ENCODE measurements at regions not wholly inside any gene's neighbourhood (a gene's known extent, or its start where the extent isn't known, plus 50 kb on each side); places are given as distances from the start of the nearest gene placed in this dataset.
"Not testable (repeated sequence)": the region's sequence is repeated elsewhere in the genome, so short reads cannot be mapped to it uniquely, and the experiment has no call there.

DNA sequence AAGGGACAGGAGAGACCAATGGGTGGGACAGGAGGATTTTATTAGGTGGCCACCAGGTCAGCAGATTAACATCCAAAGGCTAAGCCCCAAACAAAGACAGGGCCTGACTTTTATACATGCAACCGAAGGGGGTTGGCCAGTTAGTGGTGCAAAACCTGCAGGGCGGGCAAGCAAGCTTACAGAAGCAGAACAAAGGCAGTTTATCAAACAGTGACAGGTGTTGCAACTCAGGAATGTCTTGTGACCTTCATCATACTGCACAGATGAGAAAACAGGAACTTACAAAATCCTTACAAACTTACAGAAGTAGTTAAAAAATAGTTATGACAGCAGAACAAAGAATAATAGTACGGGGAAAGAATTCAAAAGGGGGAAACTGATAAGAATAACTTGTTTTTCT is 708.1 kb downstream of the GLUD2 start:
- H3K79me2 ChIP-seq = no peaks in the 10 kb centered on the region
- H3K36me3 ChIP-seq (replicated peaks; ENCODE audit: insufficient read depth, low read depth) = no peaks in the 10 kb centered on the region
- no peak for DNase-seq (ENCODE audit: low spot score)
- no peaks in the 10 kb centered on the region for H3K9me2 ChIP-seq (replicated peaks; ENCODE audit: insufficient read depth)
- H3K27me3 ChIP-seq = no peaks in the 10 kb centered on the region
- no peak for TF ChIP-seq EZH2phosphoT487 (IDR thresholded peaks at IDR 0.05; ENCODE audit: low read depth, severe bottlenecking, unreplicated experiment)
- TF ChIP-seq, protein P1, sequence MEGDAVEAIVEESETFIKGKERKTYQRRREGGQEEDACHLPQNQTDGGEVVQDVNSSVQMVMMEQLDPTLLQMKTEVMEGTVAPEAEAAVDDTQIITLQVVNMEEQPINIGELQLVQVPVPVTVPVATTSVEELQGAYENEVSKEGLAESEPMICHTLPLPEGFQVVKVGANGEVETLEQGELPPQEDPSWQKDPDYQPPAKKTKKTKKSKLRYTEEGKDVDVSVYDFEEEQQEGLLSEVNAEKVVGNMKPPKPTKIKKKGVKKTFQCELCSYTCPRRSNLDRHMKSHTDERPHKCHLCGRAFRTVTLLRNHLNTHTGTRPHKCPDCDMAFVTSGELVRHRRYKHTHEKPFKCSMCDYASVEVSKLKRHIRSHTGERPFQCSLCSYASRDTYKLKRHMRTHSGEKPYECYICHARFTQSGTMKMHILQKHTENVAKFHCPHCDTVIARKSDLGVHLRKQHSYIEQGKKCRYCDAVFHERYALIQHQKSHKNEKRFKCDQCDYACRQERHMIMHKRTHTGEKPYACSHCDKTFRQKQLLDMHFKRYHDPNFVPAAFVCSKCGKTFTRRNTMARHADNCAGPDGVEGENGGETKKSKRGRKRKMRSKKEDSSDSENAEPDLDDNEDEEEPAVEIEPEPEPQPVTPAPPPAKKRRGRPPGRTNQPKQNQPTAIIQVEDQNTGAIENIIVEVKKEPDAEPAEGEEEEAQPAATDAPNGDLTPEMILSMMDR (IDR thresholded peaks at IDR 0.05; ENCODE audit: poor library complexity) = no peak
- no peak for TF ChIP-seq EZH2 (IDR thresholded peaks at IDR 0.05; ENCODE audit: borderline replicate concordance)
- no peak overlapping the region for H3K27ac ChIP-seq
- H3K4me1 ChIP-seq (ENCODE audit: insufficient read depth) = no peaks in the 10 kb centered on the region
- H3K9me3 ChIP-seq (ENCODE audit: low read depth) = peaks cover 5% of the 10 kb centered on the region
- no peak overlapping the region for H3K4me3 ChIP-seq
- WGBS (ENCODE audit: low lambda C conversion rate, missing lambda C conversion rate) = 64% methylated on average over 3 of the region's 3 CpGs
- no peaks in the 10 kb centered on the region for H4K20me1 ChIP-seq (ENCODE audit: insufficient read depth, poor library complexity, severe bottlenecking)
- H3K4me2 ChIP-seq = no peak overlapping the region
- H2AFZ ChIP-seq = no peak overlapping the region

GRCh38 chrX:121761845-121762244 is 714.4 kb downstream of the GLUD2 start:
- H3K4me3 ChIP-seq = no peak overlapping the region
- no peak overlapping the region for H3K27ac ChIP-seq
- H4K20me1 ChIP-seq (ENCODE audit: insufficient read depth, poor library complexity, severe bottlenecking) = no peaks in the 10 kb centered on the region
- H3K27me3 ChIP-seq = no peaks in the 10 kb centered on the region
- no peaks in the 10 kb centered on the region for H3K4me1 ChIP-seq (ENCODE audit: insufficient read depth)
- H2AFZ ChIP-seq = no peak overlapping the region
- WGBS (ENCODE audit: low lambda C conversion rate, missing lambda C conversion rate) = 63% methylated on average over 6 of the region's 6 CpGs
- H3K4me2 ChIP-seq = no peak overlapping the region
- H3K9me2 ChIP-seq (replicated peaks; ENCODE audit: insufficient read depth) = no peaks in the 10 kb centered on the region
- H3K79me2 ChIP-seq = no peaks in the 10 kb centered on the region
- TF ChIP-seq, protein P1 (IDR thresholded peaks at IDR 0.05; ENCODE audit: poor library complexity) = no peak
- no peak for TF ChIP-seq EZH2phosphoT487 (IDR thresholded peaks at IDR 0.05; ENCODE audit: low read depth, severe bottlenecking, unreplicated experiment)
- no peaks in the 10 kb centered on the region for H3K36me3 ChIP-seq (replicated peaks; ENCODE audit: insufficient read depth, low read depth)
- no peaks in the 10 kb centered on the region for H3K9me3 ChIP-seq (ENCODE audit: low read depth)
- DNase-seq (ENCODE audit: low spot score) = no peak

DNA sequence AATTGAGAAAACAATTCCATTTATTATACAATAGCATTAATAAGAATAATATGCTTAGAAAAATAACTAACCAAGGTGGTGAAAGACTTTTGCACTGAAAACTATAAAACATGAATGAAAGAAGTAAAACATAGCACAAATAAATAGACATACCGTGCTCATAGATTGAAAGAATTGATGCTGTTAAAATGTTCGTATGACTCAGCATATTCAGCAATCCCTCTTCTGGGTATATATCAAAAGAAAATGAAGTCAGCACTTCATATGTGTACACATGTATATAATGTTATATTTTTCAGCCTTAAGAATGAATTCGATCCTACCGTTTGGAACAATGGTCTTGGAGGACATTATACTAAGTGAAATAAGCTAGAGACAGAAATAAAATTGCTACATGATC is 716.3 kb downstream of the GLUD2 start:
- Histone ChIP-seq H3K4me1 (ENCODE audit: insufficient read depth) (no peaks in the 10 kb centered on the region), H3K27me3 (no peaks in the 10 kb centered on the region), H3K9me3 (ENCODE audit: low read depth) (no peaks in the 10 kb centered on the region), H3K9me2 (replicated peaks; ENCODE audit: insufficient read depth) (no peaks in the 10 kb centered on the region), H3K4me2 (no peak overlapping the region), H3K27ac (no peak overlapping the region), H3K79me2 (no peaks in the 10 kb centered on the region), H3K36me3 (replicated peaks; ENCODE audit: insufficient read depth, low read depth) (no peaks in the 10 kb centered on the region), H2AFZ (no peak overlapping the region), H4K20me1 (ENCODE audit: insufficient read depth, poor library complexity, severe bottlenecking) (no peaks in the 10 kb centered on the region), H3K4me3 (no peak overlapping the region)
- TF ChIP-seq, protein P1 (IDR thresholded peaks at IDR 0.05; ENCODE audit: poor library complexity) = no peak
- TF ChIP-seq EZH2phosphoT487 (IDR thresholded peaks at IDR 0.05; ENCODE audit: low read depth, severe bottlenecking, unreplicated experiment) = no peak
- no peak for TF ChIP-seq EZH2 (IDR thresholded peaks at IDR 0.05; ENCODE audit: borderline replicate concordance)
- DNase-seq (ENCODE audit: low spot score) = no peak
- WGBS (ENCODE audit: low lambda C conversion rate, missing lambda C conversion rate) = 66% methylated on average over 4 of the region's 4 CpGs

DNA sequence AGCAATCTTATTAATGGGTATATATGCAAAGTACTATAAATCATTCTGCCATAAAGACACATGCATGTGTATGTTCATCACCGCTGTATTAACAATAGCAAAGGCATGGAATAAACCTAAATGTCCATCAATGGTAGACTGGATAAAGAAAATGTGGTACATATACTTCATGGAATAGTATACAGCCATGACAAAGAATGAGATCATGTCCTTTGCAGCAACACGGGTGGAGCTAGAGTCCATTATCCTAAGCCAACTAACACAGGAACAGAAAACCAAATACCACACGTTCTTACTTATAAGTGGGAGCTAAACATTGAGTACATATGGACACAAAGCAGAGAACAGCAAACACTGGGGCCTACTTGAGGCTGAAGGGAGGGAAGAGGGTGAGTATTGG is 720.8 kb downstream of the GLUD2 start:
- H3K4me2 ChIP-seq; H3K27ac ChIP-seq; H4K20me1 ChIP-seq (ENCODE audit: insufficient read depth, poor library complexity, severe bottlenecking); H3K79me2 ChIP-seq; H3K36me3 ChIP-seq (replicated peaks; ENCODE audit: insufficient read depth, low read depth); H3K9me2 ChIP-seq (replicated peaks; ENCODE audit: insufficient read depth); H3K9me3 ChIP-seq (ENCODE audit: low read depth); H2AFZ ChIP-seq; H3K4me3 ChIP-seq; H3K27me3 ChIP-seq; DNase-seq (ENCODE audit: low spot score); H3K4me1 ChIP-seq (ENCODE audit: insufficient read depth): not testable (repeated sequence)
- WGBS (ENCODE audit: low lambda C conversion rate, missing lambda C conversion rate) = 62% methylated on average over 3 of the region's 3 CpGs

All from hepatocyte (in vitro differentiated cells).